ENCODE measurements at regions not wholly inside any gene's neighbourhood (a gene's known extent, or its start where the extent isn't known, plus 50 kb on each side); places are given as distances from the start of the nearest gene placed in this dataset.

GRCh38 chr6:6859722-6860121 is 248.0 kb upstream of the RREB1 start:
- Histone ChIP-seq H3K79me2 (ENCODE audit: insufficient read depth, low read length) (no peaks in the 10 kb centered on the region), H3K27ac (ENCODE audit: insufficient read length, low read depth, low read length) (no peak overlapping the region), H3T11ph (ENCODE audit: low read length) (no peak overlapping the region), H2BK12ac (ENCODE audit: insufficient read length, low read depth, low read length) (no peak overlapping the region), H3K18ac (ENCODE audit: insufficient read length, low read depth, low read length) (no peak overlapping the region), H3K9me3 (ENCODE audit: control insufficient read depth, low read depth, low read length) (no peaks in the 10 kb centered on the region), H4K5ac (ENCODE audit: insufficient read length, low read depth, low read length) (no peak overlapping the region), H2AFZ (ENCODE audit: low read length) (no peak overlapping the region), H3K14ac (ENCODE audit: insufficient read depth, low read length) (no peak overlapping the region), H3K4me2 (ENCODE audit: insufficient read depth, insufficient read length, low read length) (no peak overlapping the region), H2BK20ac (ENCODE audit: low read depth, low read length, poor library complexity, severe bottlenecking) (no peak overlapping the region), H3K23me2 (ENCODE audit: insufficient read length, low read depth, low read length, poor library complexity, severe bottlenecking) (no peaks in the 10 kb centered on the region), H3K27me3 (ENCODE audit: insufficient read depth, low read length) (no peaks in the 10 kb centered on the region), H4K91ac (ENCODE audit: insufficient read length, low read depth, low read length) (no peak overlapping the region), H3K4me1 (ENCODE audit: insufficient read depth, low read length) (peaks cover 6% of the 10 kb centered on the region; the same call in 1 of the 2 replicates), H4K8ac (replicated peaks; ENCODE audit: insufficient read length, low read depth, low read length) (no peak overlapping the region), H2BK120ac (ENCODE audit: low read depth, low read length, poor library complexity, severe bottlenecking) (no peak overlapping the region), H3K79me1 (ENCODE audit: insufficient read depth, low read depth, low read length, poor library complexity, severe bottlenecking) (no peaks in the 10 kb centered on the region), H3K9ac (ENCODE audit: extremely low read depth, insufficient read length, low read length) (no peak overlapping the region), H4K20me1 (ENCODE audit: control insufficient read depth, insufficient read depth, insufficient read length) (no peaks in the 10 kb centered on the region), H2BK5ac (ENCODE audit: insufficient read length, low read length) (no peak overlapping the region), H2AK5ac (ENCODE audit: insufficient read length, low read length) (no peak overlapping the region), H3K23ac (ENCODE audit: insufficient read length, low read depth, low read length) (no peak overlapping the region), H3K4ac (ENCODE audit: low read depth, low read length) (no peak overlapping the region), H3K56ac (ENCODE audit: insufficient read length, low read depth, low read length) (no peak overlapping the region), H2BK15ac (ENCODE audit: low read depth, low read length) (no peak overlapping the region)
- H3K4me3 Mint-ChIP-seq: no peak overlapping the region
- H3K27me3 Mint-ChIP-seq (ENCODE audit: low read depth): peaks cover 5% of the 10 kb centered on the region
- H3K9me3 Mint-ChIP-seq: peaks cover 0 to 5% of the 10 kb centered on the region in 2 experiments; a peak in 2 of 5 replicates
- H3K27ac Mint-ChIP-seq: no peak overlapping the region
- H3K4me1 Mint-ChIP-seq: peaks cover 21 to 27% of the 10 kb centered on the region in 2 experiments
- WGBS (ENCODE audit: extremely low coverage, insufficient read length, low lambda C conversion rate): no CpG with 5 or more reads among the region's 5 CpGs
- DNase-seq: no peak
- no peaks in the 10 kb centered on the region for H3K36me3 Mint-ChIP-seq (ENCODE audit: insufficient read depth in 1 of 3, low read depth in 3 of 3)
- TF ChIP-seq CTCF (conservative IDR thresholded peaks at IDR 0.05): no peak
